Breast epithelium (tissue), 3 donors: ENCODE measurements at regions not wholly inside any gene's neighbourhood (a gene's known extent, or its start where the extent isn't known, plus 50 kb on each side); places are given as distances from the start of the nearest gene placed in this dataset.

Source experiments
- POLR2A ChIP-seq: fragments of 450-650 bp; IDR thresholded peaks from one replicate; pipeline ENCODE4 v1.6.1; 2016; ENCODE audit warnings: antibody characterized with exemption, mild to moderate bottlenecking, moderate library complexity
- POLR2AphosphoS5 ChIP-seq, 3 donors: sonication (generic); formaldehyde crosslinking; IDR thresholded peaks; one replicate each; pipeline ENCODE4 v1.6.1; 2017; ENCODE audit warnings: antibody characterized with exemption in 3 of 3
- TF ChIP-seq, protein P1 (sequence below), 3 donors: fragments of 450-650 bp; IDR thresholded peaks; one replicate each; pipeline ENCODE4 v1.5.1; 2016 to 2017; ENCODE audit warnings: antibody characterized with exemption in 3 of 3, mild to moderate bottlenecking in 3 of 3, moderate library complexity in 3 of 3

DNA sequence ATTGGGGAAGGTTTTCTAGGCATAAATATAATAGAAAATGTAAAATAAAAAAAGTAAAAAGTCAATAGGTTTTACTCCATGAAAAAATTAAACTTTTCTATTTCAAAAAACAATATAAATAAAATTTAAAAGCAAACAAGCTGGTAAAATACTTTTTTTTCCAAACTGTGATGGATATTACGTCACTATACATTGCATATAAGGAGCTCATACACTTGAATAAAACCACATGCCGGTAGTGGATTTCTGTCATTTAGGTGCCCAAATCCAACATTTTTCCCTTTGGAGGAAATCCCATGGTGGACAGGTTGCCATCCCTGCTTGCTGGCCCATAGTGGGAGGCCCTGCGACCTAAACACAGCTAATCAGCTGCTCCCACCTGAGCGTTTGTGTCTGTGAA is 289.4 kb upstream of the HNRNPA3 start:
- TF ChIP-seq POLR2A (no peak), POLR2AphosphoS5 (IDR thresholded peaks at IDR 0.05) (no peak)
- TF ChIP-seq, protein P1, sequence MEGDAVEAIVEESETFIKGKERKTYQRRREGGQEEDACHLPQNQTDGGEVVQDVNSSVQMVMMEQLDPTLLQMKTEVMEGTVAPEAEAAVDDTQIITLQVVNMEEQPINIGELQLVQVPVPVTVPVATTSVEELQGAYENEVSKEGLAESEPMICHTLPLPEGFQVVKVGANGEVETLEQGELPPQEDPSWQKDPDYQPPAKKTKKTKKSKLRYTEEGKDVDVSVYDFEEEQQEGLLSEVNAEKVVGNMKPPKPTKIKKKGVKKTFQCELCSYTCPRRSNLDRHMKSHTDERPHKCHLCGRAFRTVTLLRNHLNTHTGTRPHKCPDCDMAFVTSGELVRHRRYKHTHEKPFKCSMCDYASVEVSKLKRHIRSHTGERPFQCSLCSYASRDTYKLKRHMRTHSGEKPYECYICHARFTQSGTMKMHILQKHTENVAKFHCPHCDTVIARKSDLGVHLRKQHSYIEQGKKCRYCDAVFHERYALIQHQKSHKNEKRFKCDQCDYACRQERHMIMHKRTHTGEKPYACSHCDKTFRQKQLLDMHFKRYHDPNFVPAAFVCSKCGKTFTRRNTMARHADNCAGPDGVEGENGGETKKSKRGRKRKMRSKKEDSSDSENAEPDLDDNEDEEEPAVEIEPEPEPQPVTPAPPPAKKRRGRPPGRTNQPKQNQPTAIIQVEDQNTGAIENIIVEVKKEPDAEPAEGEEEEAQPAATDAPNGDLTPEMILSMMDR (IDR thresholded peaks at IDR 0.05): no peak
